ENCODE measurements at regions not wholly inside any gene's neighbourhood (a gene's known extent, or its start where the extent isn't known, plus 50 kb on each side); places are given as distances from the start of the nearest gene placed in this dataset.

DNA sequence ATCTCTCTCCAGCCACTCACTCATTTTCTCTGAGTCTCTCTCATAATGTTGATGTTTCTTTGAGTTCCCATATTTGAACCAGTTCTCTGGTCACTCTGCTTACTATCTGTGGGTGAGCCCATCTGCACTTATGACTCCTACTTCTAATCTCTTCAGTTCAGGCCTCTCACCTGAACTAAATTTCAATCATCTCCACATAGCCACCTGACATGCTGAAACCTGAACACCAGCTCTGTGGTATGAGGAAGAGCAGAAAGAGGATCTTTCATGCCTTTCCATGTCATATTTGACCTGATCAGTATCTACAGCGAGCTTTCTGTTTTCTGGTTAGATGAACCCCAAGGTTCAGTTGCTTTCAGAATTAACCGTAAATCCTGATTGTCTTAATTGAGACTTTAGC lies 122.2 kb upstream of the ESX1 start:
- TF ChIP-seq ZNF138 (CRISPR knock-in tag; conservative IDR thresholded peaks at IDR 0.05), result no peak
- TF ChIP-seq, protein P1, sequence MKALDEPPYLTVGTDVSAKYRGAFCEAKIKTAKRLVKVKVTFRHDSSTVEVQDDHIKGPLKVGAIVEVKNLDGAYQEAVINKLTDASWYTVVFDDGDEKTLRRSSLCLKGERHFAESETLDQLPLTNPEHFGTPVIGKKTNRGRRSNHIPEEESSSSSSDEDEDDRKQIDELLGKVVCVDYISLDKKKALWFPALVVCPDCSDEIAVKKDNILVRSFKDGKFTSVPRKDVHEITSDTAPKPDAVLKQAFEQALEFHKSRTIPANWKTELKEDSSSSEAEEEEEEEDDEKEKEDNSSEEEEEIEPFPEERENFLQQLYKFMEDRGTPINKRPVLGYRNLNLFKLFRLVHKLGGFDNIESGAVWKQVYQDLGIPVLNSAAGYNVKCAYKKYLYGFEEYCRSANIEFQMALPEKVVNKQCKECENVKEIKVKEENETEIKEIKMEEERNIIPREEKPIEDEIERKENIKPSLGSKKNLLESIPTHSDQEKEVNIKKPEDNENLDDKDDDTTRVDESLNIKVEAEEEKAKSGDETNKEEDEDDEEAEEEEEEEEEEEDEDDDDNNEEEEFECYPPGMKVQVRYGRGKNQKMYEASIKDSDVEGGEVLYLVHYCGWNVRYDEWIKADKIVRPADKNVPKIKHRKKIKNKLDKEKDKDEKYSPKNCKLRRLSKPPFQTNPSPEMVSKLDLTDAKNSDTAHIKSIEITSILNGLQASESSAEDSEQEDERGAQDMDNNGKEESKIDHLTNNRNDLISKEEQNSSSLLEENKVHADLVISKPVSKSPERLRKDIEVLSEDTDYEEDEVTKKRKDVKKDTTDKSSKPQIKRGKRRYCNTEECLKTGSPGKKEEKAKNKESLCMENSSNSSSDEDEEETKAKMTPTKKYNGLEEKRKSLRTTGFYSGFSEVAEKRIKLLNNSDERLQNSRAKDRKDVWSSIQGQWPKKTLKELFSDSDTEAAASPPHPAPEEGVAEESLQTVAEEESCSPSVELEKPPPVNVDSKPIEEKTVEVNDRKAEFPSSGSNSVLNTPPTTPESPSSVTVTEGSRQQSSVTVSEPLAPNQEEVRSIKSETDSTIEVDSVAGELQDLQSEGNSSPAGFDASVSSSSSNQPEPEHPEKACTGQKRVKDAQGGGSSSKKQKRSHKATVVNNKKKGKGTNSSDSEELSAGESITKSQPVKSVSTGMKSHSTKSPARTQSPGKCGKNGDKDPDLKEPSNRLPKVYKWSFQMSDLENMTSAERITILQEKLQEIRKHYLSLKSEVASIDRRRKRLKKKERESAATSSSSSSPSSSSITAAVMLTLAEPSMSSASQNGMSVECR (CRISPR knock-in tag; IDR thresholded peaks at IDR 0.05; ENCODE audit: borderline replicate concordance), result no peak
- TF ChIP-seq, protein P2, sequence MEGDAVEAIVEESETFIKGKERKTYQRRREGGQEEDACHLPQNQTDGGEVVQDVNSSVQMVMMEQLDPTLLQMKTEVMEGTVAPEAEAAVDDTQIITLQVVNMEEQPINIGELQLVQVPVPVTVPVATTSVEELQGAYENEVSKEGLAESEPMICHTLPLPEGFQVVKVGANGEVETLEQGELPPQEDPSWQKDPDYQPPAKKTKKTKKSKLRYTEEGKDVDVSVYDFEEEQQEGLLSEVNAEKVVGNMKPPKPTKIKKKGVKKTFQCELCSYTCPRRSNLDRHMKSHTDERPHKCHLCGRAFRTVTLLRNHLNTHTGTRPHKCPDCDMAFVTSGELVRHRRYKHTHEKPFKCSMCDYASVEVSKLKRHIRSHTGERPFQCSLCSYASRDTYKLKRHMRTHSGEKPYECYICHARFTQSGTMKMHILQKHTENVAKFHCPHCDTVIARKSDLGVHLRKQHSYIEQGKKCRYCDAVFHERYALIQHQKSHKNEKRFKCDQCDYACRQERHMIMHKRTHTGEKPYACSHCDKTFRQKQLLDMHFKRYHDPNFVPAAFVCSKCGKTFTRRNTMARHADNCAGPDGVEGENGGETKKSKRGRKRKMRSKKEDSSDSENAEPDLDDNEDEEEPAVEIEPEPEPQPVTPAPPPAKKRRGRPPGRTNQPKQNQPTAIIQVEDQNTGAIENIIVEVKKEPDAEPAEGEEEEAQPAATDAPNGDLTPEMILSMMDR (IDR thresholded peaks at IDR 0.05), result no peak
- TF ChIP-seq, protein P3, sequence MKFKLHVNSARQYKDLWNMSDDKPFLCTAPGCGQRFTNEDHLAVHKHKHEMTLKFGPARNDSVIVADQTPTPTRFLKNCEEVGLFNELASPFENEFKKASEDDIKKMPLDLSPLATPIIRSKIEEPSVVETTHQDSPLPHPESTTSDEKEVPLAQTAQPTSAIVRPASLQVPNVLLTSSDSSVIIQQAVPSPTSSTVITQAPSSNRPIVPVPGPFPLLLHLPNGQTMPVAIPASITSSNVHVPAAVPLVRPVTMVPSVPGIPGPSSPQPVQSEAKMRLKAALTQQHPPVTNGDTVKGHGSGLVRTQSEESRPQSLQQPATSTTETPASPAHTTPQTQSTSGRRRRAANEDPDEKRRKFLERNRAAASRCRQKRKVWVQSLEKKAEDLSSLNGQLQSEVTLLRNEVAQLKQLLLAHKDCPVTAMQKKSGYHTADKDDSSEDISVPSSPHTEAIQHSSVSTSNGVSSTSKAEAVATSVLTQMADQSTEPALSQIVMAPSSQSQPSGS (CRISPR knock-in tag; IDR thresholded peaks at IDR 0.05; ENCODE audit: borderline replicate concordance, low read depth), result no peak
- no peak for TF ChIP-seq SP1 (CRISPR knock-in tag; conservative IDR thresholded peaks at IDR 0.05)
- TF ChIP-seq ZNF121 (CRISPR knock-in tag; IDR thresholded peaks at IDR 0.05), result no peak
- TF ChIP-seq, protein P4, sequence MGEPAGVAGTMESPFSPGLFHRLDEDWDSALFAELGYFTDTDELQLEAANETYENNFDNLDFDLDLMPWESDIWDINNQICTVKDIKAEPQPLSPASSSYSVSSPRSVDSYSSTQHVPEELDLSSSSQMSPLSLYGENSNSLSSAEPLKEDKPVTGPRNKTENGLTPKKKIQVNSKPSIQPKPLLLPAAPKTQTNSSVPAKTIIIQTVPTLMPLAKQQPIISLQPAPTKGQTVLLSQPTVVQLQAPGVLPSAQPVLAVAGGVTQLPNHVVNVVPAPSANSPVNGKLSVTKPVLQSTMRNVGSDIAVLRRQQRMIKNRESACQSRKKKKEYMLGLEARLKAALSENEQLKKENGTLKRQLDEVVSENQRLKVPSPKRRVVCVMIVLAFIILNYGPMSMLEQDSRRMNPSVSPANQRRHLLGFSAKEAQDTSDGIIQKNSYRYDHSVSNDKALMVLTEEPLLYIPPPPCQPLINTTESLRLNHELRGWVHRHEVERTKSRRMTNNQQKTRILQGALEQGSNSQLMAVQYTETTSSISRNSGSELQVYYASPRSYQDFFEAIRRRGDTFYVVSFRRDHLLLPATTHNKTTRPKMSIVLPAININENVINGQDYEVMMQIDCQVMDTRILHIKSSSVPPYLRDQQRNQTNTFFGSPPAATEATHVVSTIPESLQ (CRISPR knock-in tag; IDR thresholded peaks at IDR 0.05), result no peak
- TF ChIP-seq, protein P5, sequence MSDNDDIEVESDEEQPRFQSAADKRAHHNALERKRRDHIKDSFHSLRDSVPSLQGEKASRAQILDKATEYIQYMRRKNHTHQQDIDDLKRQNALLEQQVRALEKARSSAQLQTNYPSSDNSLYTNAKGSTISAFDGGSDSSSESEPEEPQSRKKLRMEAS (CRISPR knock-in tag; IDR thresholded peaks at IDR 0.05), result no peak
- TF ChIP-seq NFYB (CRISPR knock-in tag; conservative IDR thresholded peaks at IDR 0.05; ENCODE audit: low read depth), result no peak
- TF ChIP-seq ATF1 (CRISPR knock-in tag; IDR thresholded peaks at IDR 0.05), result no peak
- no peak for TF ChIP-seq KAT7 (CRISPR knock-in tag; IDR thresholded peaks at IDR 0.05; ENCODE audit: borderline replicate concordance)
- TF ChIP-seq, protein P6, sequence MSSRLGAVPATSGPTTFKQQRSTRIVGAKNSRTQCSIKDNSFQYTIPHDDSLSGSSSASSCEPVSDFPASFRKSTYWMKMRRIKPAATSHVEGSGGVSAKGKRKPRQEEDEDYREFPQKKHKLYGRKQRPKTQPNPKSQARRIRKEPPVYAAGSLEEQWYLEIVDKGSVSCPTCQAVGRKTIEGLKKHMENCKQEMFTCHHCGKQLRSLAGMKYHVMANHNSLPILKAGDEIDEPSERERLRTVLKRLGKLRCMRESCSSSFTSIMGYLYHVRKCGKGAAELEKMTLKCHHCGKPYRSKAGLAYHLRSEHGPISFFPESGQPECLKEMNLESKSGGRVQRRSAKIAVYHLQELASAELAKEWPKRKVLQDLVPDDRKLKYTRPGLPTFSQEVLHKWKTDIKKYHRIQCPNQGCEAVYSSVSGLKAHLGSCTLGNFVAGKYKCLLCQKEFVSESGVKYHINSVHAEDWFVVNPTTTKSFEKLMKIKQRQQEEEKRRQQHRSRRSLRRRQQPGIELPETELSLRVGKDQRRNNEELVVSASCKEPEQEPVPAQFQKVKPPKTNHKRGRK (CRISPR knock-in tag; IDR thresholded peaks at IDR 0.05; ENCODE audit: borderline replicate concordance), result no peak
- TF ChIP-seq IRF2 (CRISPR knock-in tag; IDR thresholded peaks at IDR 0.05; ENCODE audit: borderline replicate concordance, low read depth), result no peak
